Stimulated activated CD4-positive, alpha-beta T cell treated with anti-CD3 and anti-CD28 coated beads, Interleukin-4, amount 100 ng/mL, for 4 hours (primary cell): ENCODE measurements at regions not wholly inside any gene's neighbourhood (a gene's known extent, or its start where the extent isn't known, plus 50 kb on each side); places are given as distances from the start of the nearest gene placed in this dataset.

Experiments used
- DNase-seq, 2 experiments: peaks; one replicate each; pipeline ENCODE4 v3.0.0-alpha.2; 2020

- no peak for DNase-seq
Observed at GRCh38 chr4:130210864-130211263, 1114.9 kb downstream of the C4orf33 start.

- DNase-seq = no peak
Observed at GRCh38 chr4:130214268-130214667, 1118.3 kb downstream of the C4orf33 start.

DNA sequence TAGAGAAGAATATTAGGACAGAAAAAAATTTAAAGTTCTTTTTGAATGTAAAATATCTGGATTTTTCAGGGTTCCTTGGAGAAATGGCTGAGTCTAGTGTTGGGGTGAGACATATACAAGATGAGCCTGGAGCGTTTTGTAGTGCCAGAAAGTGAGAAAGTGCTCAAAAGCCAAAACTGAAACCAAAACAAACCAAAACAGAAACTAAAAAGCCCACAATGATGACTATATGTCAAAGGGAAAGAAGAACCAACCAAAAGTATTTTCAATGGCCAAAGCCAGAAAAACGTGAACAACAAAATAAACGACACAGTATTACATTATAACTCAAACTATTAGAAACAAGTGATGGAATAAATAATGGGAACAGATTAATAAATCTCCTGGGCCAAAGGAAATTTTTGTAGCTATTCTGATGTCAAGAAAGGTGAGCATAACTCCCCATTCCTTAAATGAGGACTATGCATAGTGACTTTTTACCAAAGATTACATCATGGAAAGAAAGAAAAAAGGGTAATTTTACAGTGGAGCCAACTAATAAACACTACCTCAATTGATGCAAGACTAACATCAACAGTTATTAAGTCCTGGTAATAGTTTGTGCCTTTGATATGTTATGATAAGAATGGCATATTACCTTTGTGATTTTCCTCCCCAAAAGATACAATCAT lies 1137.6 kb downstream of the C4orf33 start:
- DNase-seq = no peak

- DNase-seq = no peak
Observed at GRCh38 chr4:130238121-130238520, 1142.2 kb downstream of the C4orf33 start.

- DNase-seq = no peak
Observed at GRCh38 chr4:130249002-130249401, 1153.0 kb downstream of the C4orf33 start.

DNA sequence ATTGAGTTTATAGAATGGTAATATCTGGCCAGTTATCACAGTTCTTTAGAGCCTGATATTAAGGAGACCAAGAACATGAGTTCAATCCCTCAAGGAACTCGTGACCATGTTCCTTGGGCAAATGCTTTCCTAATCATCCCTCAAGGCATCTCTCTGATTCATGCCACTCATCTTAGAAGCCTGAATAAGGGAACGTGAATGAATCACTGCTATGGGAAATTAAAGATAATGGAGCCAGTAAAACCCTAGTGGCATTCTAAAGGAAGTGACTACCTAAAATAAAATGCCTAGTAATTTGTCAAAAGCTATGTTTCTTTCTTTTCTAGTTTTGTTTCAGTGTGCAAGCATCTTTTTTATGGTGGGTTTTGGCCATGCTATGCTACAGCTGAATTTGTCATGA lies 1161.3 kb downstream of the C4orf33 start:
- DNase-seq = no peak

GRCh38 chr4:130266814-130267213 lies 1170.9 kb downstream of the C4orf33 start:
- no peak for DNase-seq

- DNase-seq = no peak
Observed at GRCh38 chr4:130288576-130288975, 1192.6 kb downstream of the C4orf33 start.

GRCh38 chr4:130293692-130294091 lies 1197.7 kb downstream of the C4orf33 start:
- no peak for DNase-seq

GRCh38 chr4:130296448-130296847 lies 1200.5 kb downstream of the C4orf33 start:
- DNase-seq = no peak

DNA sequence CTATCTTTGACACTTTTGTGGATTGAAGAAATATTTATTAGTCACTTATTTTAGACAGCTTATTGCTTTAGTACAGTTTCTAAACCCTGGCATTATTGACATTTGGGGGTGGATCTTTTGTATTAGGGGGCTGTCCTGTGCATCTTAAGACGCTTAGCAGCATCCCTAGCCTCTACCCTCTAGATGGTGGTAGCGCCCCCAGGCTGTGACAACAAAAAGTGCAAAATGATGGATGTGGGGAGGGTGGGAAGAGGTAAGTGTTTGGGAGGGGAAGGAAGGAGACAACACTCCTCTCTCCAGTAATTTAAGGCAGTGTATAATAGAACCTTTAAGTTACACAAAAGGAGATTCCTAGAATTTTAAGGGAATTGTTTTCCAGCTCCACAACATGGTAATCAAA lies 1210.6 kb downstream of the C4orf33 start:
- no peak for DNase-seq

GRCh38 chr4:130309221-130309620 lies 1213.3 kb downstream of the C4orf33 start:
- DNase-seq = no peak

DNA sequence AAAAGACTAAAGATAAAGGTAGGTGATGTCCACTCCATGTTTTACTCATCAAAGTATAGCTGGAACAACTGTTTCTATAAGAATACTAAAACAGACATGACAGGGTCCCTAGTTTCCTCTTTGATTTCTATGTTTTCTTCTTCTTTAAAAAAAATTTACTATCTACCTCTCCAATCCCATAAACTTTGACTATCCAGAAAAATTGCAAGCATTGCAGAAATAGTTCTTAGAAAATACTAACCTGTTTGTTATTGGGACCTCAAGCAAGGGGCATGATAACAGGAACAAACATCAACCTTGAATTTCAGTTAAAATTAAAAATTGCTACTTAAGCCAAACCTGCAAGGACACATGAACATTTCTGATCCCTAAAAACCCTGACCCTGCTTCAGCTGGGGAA lies 1226.5 kb downstream of the C4orf33 start:
- DNase-seq = no peak

DNA sequence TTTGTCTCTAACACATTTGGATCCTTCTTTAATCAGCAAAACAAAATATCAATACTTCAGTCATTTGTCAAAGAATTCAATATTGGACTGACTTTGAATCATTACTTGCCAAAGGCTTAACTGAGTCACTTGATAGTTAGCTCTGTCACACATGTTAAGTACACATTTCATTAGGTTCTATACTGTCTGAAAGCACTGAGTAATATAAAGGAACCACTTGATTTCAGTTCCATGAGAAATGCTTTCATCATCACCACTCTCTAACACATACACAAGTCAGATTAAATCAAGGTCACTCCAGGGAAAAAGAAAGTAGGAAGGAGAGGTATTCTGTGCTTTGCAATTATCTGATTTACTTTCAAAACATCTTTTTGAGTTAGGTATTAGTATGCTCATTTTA lies 1233.1 kb downstream of the C4orf33 start:
- DNase-seq = no peak

- no peak for DNase-seq
Observed at GRCh38 chr4:130333241-130333759, 1237.3 kb downstream of the C4orf33 start.

DNA sequence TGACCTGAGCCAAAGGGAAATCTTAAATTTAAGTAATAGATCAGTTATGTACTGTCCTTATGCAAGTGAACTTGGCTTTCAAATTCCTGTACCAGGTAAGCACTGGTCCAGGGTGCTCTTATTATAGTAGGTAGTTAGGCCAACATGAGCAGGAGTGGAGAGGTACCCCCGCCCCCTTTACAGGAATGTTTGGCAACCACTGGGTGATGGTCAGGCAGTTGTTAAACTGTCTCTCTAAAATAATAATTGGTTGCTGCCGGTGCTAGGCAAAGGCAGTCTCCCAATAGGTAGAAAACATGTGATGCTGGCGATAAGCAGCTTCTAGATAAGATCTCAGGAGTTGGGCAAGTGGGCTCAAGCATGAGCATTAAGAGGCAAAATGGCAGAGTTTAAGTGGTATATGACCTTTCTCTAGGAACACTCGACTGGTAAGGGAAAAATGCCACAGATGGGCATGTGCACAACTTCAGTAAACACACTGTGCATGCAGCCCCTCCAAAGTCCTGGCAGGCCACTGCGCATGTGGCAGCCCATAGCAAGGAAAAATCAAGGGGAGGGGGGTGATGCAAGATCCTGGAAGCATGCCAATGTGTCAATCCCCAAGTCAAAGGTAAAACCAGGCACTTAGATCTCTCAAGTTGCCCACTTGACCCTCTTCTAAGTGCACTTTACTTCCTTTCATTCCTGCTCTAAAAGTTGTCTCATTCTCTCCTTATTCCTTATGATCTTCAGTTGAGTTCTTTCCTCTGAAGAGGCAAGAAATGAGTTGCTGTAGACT lies 1239.7 kb downstream of the C4orf33 start:
- no peak for DNase-seq

DNA sequence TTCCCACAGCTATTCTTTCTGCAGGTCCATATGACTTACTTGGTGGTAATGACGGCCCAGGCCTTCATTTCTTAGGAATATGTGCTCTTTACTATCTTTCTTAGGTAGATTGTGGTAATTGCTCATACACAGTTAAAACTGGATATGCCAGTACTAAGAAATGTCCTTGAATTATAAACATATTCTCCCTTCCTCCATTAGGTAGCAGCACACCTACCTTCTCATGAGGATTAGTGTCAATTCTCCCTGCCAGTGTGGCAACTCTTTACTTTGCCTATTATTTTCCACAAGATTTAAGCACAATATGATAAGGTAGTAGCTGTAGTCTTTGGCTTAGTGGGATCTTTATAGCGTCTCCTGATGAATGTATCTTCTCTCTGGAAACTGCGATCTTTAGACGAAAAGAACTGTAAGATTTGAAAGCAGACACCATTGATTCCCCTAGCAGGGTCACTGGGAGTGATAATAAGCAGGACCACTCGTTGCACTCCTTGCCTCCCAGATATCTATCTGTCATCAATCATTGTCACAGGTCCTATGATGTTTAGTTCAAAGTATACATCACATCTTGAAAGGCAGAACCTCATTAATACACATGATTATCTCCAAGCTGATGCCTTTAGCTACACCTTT lies 1240.7 kb downstream of the C4orf33 start:
- DNase-seq = no peak

- no peak for DNase-seq
Observed at GRCh38 chr4:130338851-130339250, 1242.9 kb downstream of the C4orf33 start.

GRCh38 chr4:130349745-130350144 lies 1253.8 kb downstream of the C4orf33 start:
- DNase-seq = no peak

GRCh38 chr4:130356873-130357272 lies 1260.9 kb downstream of the C4orf33 start:
- no peak for DNase-seq

GRCh38 chr4:130359542-130359941 lies 1263.6 kb downstream of the C4orf33 start:
- no peak for DNase-seq

DNA sequence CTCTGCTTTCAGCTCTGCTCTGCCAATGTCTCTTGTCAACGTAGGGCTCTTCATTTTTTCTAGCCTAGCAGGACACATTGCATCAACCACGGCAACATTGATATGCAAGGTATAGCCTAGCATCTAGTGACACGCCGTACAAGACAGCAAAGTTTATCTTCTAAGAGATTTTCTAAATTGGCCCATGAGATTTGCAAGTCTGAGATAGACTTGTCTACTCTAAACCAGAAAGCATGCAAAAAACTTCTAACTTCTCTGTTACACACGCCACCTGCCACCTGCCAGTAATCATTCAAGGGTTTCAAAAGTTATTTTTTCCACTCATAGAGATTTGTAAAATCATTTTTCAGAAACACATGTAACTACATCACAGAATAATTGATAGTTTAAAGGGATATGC lies 1265.7 kb downstream of the C4orf33 start:
- no peak for DNase-seq

- no peak for DNase-seq
Observed at GRCh38 chr4:130368668-130369067, 1272.7 kb downstream of the C4orf33 start.

GRCh38 chr4:130393231-130393630 lies 1297.3 kb downstream of the C4orf33 start:
- DNase-seq = no peak
